ENCODE measurements at regions not wholly inside any gene's neighbourhood (a gene's known extent, or its start where the extent isn't known, plus 50 kb on each side); places are given as distances from the start of the nearest gene placed in this dataset.

DNA sequence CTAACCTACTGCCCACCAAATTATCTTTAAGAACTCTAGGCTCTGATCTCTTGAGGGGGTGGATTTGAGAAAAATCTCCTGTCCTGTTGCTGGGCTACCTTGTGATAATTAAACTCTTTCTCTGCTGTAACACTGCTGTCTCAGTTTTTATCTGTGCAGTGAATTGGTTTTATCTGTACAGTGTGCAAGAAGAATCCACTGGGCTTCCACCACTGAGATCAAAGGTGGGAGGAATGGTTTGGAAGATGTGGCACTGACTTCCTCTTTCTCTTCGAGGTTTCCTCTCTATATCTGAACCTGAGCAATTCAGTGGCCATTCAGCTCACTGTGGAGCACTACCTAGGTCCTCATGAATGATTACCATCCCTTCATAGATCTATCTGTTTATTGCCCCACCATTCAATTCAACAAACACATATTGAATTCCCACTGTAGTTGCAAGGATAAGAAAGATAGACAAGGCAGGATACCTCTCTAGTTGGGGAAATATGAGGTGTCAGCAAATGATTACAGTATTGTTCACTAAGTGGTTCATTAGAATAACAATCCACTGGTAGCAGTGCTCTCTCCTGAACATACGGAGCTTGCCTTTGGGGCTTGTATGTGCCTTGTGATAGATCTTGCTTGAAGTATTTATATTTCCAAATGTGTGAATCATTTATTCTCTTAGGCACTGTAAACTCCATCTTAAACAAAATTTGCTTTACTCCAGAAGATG lies 172.1 kb upstream of the ARG1 start:
- no peaks in the 10 kb centered on the region for H3K36me3 ChIP-seq (ENCODE audit: insufficient read depth, low read length)
- H3K9ac ChIP-seq (ENCODE audit: low read depth, low read length), result no peak overlapping the region
- WGBS, result 80% methylated on average over 2 of the region's 2 CpGs
- H3K9me3 ChIP-seq (ENCODE audit: insufficient read depth, low read depth, low read length), result peaks cover 10% of the 10 kb centered on the region
- no peak overlapping the region for H3K4me3 ChIP-seq (ENCODE audit: low read length)
- no peaks in the 10 kb centered on the region for H3K27me3 ChIP-seq (ENCODE audit: insufficient read depth, low read length)
- no peak overlapping the region; the same call in 1 of the 2 replicates for H3K27ac ChIP-seq (ENCODE audit: low read depth, low read length)
- H3K4me1 ChIP-seq (ENCODE audit: insufficient read depth, low read length), result peaks cover 14% of the 10 kb centered on the region

DNA sequence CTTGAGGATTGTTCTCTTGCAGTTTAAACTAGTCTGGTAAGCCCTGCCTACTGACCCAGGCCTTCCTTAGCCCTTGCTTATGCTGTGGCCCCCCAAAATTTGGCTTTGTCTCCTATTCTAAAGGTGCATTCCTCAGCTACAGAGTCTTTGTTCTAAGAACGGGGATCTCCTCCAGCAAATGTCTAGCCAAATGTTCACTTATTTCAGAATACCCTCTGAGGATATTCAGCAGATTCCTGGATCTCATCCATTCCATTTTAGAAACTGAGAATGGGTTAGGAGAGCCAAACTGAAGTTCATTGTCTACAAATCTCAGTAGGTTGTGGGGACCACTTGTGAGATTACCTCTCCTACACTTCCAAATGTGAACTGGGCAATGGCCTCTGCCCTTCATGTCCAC lies 164.2 kb upstream of the ARG1 start:
- Histone ChIP-seq H3K27me3 (ENCODE audit: insufficient read depth, low read length) (no peaks in the 10 kb centered on the region), H3K9me3 (ENCODE audit: insufficient read depth, low read depth, low read length) (0 out of 2 replicates have a peak, but pooled peaks cover 5% of the 10 kb centered on the region)
- 94% methylated on average over 1 of the region's 1 CpG for WGBS

DNA sequence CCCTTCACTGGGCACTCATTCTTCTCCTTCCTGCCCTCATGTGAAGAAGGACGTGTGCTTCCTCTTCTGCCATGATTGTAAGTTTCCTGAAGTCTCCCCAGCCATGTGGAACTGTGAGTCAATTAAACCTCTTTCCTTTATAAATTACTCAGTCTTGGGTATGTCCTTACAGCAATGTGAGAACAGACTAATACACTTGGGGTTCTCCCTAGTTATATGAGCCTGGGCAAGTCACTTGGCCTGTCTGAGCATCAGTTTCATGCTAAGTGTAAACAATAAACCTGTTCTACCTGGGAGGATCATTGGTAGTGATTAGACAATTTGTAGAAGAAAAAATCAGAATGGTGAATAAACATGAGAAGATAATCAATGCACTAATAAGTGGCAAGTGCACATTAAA lies 162.2 kb upstream of the ARG1 start:
- Histone ChIP-seq H3K9ac (ENCODE audit: low read depth, low read length) (no peak overlapping the region), H3K27ac (ENCODE audit: low read depth, low read length) (no peak overlapping the region), H3K9me3 (ENCODE audit: insufficient read depth, low read depth, low read length) (0 out of 2 replicates have a peak, but pooled peaks cover 5% of the 10 kb centered on the region), H3K36me3 (ENCODE audit: insufficient read depth, low read length) (no peaks in the 10 kb centered on the region), H3K4me3 (ENCODE audit: low read length) (no peak overlapping the region), H3K27me3 (ENCODE audit: insufficient read depth, low read length) (no peaks in the 10 kb centered on the region), H3K4me1 (ENCODE audit: insufficient read depth, low read length) (no peaks in the 10 kb centered on the region)
- WGBS, result 100% methylated on average over 1 of the region's 1 CpG

More for the DNA sequence above, 164.2 kb upstream of the ARG1 start:
- H3K27ac ChIP-seq (ENCODE audit: low read depth, low read length), result no peak overlapping the region
- no peak overlapping the region for H3K4me3 ChIP-seq (ENCODE audit: low read length)
- H3K36me3 ChIP-seq (ENCODE audit: insufficient read depth, low read length), result no peaks in the 10 kb centered on the region
- no peak overlapping the region for H3K9ac ChIP-seq (ENCODE audit: low read depth, low read length)
- no peaks in the 10 kb centered on the region for H3K4me1 ChIP-seq (ENCODE audit: insufficient read depth, low read length)

DNA sequence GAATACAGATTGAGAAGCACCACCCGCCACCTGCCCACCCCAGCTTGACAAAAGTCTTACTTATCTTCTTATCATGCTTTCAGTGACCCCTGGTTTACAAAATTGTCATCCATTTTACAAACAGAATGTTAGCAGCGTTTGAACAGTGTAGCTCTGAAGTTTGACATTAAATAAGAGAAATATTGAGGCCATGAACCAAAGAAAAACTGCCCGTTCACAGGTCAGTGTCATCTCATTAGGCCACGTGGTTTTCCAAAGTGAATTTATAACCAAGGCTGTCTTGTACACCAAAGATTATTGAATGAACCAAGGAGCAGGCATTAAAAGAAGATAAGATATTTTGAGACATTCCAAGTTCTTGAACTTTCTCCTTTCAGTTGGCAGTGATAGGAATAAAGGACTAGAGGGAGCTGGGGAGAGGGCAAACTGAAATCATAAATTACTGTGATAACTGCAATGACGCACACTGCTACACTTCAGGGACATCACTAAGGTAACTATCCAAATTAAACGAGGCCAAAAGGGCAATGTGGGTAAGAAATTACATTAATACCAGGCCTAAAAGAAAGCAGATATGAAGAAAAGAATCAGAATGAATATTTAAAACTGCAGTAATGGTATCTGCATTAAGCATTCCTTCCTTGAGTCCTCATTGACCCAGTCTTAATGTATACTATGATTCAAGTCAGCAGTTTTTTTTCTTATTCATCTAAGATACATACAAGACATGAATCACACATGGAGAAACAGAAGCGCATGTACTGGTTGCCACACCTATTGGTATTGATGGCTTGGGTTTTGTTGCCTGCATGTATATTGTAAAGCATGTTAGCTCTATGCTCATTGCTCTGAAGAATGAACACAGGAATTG lies 159.8 kb upstream of the ARG1 start:
- no peaks in the 10 kb centered on the region for H3K4me1 ChIP-seq (ENCODE audit: insufficient read depth, low read length)
- 95% methylated on average over 5 of the region's 7 CpGs for WGBS
- H3K36me3 ChIP-seq (ENCODE audit: insufficient read depth, low read length), result no peaks in the 10 kb centered on the region
- 0 out of 2 replicates have a peak, but pooled peaks cover 5% of the 10 kb centered on the region for H3K9me3 ChIP-seq (ENCODE audit: insufficient read depth, low read depth, low read length)
- no peaks in the 10 kb centered on the region for H3K27me3 ChIP-seq (ENCODE audit: insufficient read depth, low read length)
- no peak overlapping the region for H3K4me3 ChIP-seq (ENCODE audit: low read length)
- no peak overlapping the region for H3K27ac ChIP-seq (ENCODE audit: low read depth, low read length)
- H3K9ac ChIP-seq (ENCODE audit: low read depth, low read length), result no peak overlapping the region

DNA sequence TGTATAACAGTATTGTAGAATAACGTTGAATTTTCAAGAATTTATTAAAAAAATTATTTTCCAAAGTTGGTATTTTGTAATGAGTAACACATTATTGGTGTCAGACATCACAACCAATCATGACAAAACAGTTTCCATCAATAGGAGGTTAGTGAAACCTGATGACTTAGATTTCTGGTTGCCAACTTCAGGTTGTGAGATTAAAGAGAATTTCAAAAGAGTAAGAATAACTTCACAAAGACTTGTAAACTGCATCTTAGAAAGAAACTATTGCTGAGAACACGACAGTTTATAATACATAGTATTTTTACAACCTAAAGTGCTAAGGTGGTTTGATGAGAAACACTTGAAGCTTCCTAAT lies 159.2 kb upstream of the ARG1 start:
- Histone ChIP-seq H3K36me3 (ENCODE audit: insufficient read depth, low read length) (no peaks in the 10 kb centered on the region), H3K9me3 (ENCODE audit: insufficient read depth, low read depth, low read length) (0 out of 2 replicates have a peak, but pooled peaks cover 5% of the 10 kb centered on the region), H3K27ac (ENCODE audit: low read depth, low read length) (no peak overlapping the region), H3K4me3 (ENCODE audit: low read length) (no peak overlapping the region), H3K9ac (ENCODE audit: low read depth, low read length) (no peak overlapping the region), H3K27me3 (ENCODE audit: insufficient read depth, low read length) (no peaks in the 10 kb centered on the region), H3K4me1 (ENCODE audit: insufficient read depth, low read length) (no peaks in the 10 kb centered on the region)
- WGBS, result no CpG with 5 or more reads among the region's 2 CpGs

DNA sequence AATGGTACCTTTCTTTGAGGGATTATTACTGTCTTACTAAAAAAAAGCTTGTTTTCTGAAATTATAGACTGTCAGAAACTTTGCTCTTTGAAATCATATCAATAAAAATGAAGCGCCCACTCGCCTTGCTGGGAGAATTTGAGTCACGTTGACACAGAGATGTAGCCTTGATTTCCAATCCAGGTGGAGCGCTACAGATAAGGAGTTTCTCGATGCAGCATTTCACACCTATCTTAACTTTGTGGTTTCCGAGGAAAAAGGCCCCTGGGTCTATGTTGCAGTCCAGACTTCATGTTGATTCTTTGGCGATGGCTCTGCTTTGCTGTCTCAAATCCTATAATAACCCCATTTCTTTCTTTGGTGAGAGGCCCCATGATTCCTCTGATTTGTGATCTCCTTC lies 158.1 kb upstream of the ARG1 start:
- H3K27ac ChIP-seq (ENCODE audit: low read depth, low read length), result no peak overlapping the region
- WGBS, result 92% methylated on average over 7 of the region's 7 CpGs
- H3K9ac ChIP-seq (ENCODE audit: low read depth, low read length), result no peak overlapping the region
- H3K4me1 ChIP-seq (ENCODE audit: insufficient read depth, low read length), result no peaks in the 10 kb centered on the region
- H3K36me3 ChIP-seq (ENCODE audit: insufficient read depth, low read length), result no peaks in the 10 kb centered on the region
- 0 out of 2 replicates have a peak, but pooled peaks cover 4% of the 10 kb centered on the region for H3K9me3 ChIP-seq (ENCODE audit: insufficient read depth, low read depth, low read length)
- H3K27me3 ChIP-seq (ENCODE audit: insufficient read depth, low read length), result no peaks in the 10 kb centered on the region
- H3K4me3 ChIP-seq (ENCODE audit: low read length), result no peak overlapping the region

DNA sequence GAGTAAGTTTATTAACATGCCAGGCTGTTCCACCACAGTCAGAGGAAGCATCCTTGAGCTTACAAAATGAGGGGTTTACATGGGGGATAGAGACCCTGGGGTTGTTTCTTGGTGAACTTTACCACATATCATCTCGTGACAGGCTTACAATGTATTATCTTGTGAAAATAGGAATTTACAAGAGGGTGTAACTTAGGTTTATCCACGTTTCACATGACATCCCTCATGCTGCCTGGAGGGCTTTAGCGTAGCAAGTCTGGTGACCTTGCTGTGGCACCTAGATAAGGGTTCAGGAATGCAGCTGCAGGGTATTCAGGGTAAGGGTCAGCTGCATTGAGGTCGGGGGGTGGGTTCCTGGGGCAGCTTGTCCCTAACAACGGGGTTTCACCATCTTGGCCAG lies 154.6 kb upstream of the ARG1 start:
- no peaks in the 10 kb centered on the region for H3K9me3 ChIP-seq (ENCODE audit: insufficient read depth, low read depth, low read length)
- no peaks in the 10 kb centered on the region for H3K36me3 ChIP-seq (ENCODE audit: insufficient read depth, low read length)
- H3K27ac ChIP-seq (ENCODE audit: low read depth, low read length), result no peak overlapping the region
- H3K4me3 ChIP-seq (ENCODE audit: low read length), result no peak overlapping the region
- H3K27me3 ChIP-seq (ENCODE audit: insufficient read depth, low read length), result no peaks in the 10 kb centered on the region
- 97% methylated on average over 5 of the region's 5 CpGs for WGBS
- no peaks in the 10 kb centered on the region for H3K4me1 ChIP-seq (ENCODE audit: insufficient read depth, low read length)
- H3K9ac ChIP-seq (ENCODE audit: low read depth, low read length), result no peak overlapping the region

DNA sequence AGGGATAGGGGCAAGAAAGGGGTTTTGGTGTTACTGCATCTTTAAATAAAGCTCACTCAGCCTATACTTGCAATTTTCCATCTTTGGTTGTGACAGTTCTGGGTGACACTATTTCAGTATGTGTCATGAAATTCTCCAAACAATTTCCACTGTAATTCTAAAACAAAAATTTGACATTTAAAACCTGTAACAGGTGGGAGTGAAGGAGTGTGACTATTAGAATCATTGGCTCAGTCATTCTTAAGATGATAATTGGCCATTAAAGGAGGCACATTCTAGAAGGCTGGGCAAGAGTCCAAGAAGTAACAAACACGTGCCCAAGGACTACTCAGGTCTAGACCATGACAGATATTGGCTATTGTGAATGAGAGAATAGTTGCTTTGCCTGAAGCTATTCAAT lies 153.3 kb upstream of the ARG1 start:
- H3K9ac ChIP-seq (ENCODE audit: low read depth, low read length), result no peak overlapping the region
- H3K27me3 ChIP-seq (ENCODE audit: insufficient read depth, low read length), result no peaks in the 10 kb centered on the region
- no peaks in the 10 kb centered on the region for H3K36me3 ChIP-seq (ENCODE audit: insufficient read depth, low read length)
- no peak overlapping the region for H3K27ac ChIP-seq (ENCODE audit: low read depth, low read length)
- peaks cover 7% of the 10 kb centered on the region; the same call in 1 of the 2 replicates for H3K4me1 ChIP-seq (ENCODE audit: insufficient read depth, low read length)
- H3K9me3 ChIP-seq (ENCODE audit: insufficient read depth, low read depth, low read length), result no peaks in the 10 kb centered on the region
- 96% methylated on average over 1 of the region's 1 CpG for WGBS
- no peak overlapping the region for H3K4me3 ChIP-seq (ENCODE audit: low read length)

DNA sequence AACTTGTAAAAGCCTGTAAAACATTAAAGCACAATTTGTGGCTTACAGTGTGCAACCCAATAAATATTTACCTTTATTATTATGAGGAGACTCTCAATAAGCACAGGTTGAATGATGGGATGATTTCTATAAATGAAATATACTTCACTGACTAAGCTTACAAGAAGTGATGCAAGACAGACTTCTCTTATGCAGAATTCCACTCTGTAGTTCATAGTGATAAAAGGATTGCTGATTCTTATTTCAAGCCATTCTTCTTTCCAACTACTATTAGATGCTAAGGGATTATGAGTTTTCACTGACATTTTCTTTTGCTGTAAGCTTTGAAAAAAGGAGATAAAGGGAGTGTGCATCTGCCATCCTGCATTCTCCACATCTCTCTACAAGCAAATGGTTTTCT lies 149.0 kb upstream of the ARG1 start:
- H3K4me3 ChIP-seq (ENCODE audit: low read length), result no peak overlapping the region
- no peak overlapping the region for H3K9ac ChIP-seq (ENCODE audit: low read depth, low read length)
- no peaks in the 10 kb centered on the region for H3K27me3 ChIP-seq (ENCODE audit: insufficient read depth, low read length)
- H3K9me3 ChIP-seq (ENCODE audit: insufficient read depth, low read depth, low read length), result peaks cover 9% of the 10 kb centered on the region; the same call in 1 of the 2 replicates
- H3K27ac ChIP-seq (ENCODE audit: low read depth, low read length), result no peak overlapping the region
- peaks cover 12% of the 10 kb centered on the region; the same call in 1 of the 2 replicates for H3K4me1 ChIP-seq (ENCODE audit: insufficient read depth, low read length)
- no peaks in the 10 kb centered on the region for H3K36me3 ChIP-seq (ENCODE audit: insufficient read depth, low read length)

DNA sequence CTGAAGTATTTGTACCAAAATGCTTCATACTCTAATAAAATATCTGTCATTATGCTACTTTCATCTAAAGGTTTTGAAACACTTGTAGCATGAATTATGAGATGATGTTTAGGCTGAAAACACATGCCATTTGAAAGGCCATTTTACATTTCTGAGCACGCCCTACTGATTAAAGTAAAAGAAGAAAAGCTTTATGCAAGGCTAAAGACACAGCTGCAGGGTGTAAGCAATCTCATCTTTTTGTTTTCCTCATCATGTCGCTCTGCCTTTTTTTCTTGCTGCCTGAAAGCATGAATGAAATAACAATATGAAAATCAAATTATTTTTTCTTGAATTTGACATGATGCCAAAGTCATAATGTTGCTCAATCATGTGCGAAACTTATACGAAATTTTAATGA lies 148.6 kb upstream of the ARG1 start:
- H3K27ac ChIP-seq (ENCODE audit: low read depth, low read length), result no peak overlapping the region
- H3K36me3 ChIP-seq (ENCODE audit: insufficient read depth, low read length), result no peaks in the 10 kb centered on the region
- 85% methylated on average over 2 of the region's 4 CpGs for WGBS

DNA sequence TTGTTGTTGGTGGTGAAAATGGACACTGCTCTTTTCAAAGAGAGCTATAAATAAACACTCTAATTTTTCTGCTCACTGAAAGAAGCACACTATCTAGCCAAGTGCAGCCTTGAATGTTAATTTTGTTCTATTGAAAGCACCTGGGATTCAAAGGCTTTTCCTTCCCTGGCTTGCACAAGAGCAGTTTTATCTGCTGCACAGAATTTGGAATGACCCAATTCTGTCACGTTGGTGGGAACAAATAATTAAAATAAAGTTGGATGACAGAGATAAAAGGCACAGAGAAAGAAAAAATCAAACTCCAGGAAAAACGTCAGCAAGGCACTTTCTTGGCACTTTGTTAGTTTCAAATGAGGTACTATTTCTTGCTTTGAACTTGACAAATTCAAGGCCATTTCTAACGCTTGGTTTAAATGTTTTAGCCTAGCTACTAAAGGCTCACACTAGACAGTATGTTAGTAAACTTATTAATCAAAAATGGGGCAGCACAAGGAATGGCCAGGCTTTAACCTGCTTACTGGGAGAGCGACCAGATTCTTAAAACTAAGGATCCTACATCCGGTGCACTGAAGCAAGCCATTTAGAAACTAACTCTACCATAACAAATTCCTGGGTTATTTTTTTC lies 145.5 kb upstream of the ARG1 start:
- Histone ChIP-seq H3K9me3 (ENCODE audit: insufficient read depth, low read depth, low read length) (peaks cover 11% of the 10 kb centered on the region; the same call in 1 of the 2 replicates), H3K27me3 (ENCODE audit: insufficient read depth, low read length) (no peaks in the 10 kb centered on the region), H3K36me3 (ENCODE audit: insufficient read depth, low read length) (no peaks in the 10 kb centered on the region), H3K9ac (ENCODE audit: low read depth, low read length) (no peak overlapping the region), H3K27ac (ENCODE audit: low read depth, low read length) (no peak overlapping the region), H3K4me3 (ENCODE audit: low read length) (no peak overlapping the region), H3K4me1 (ENCODE audit: insufficient read depth, low read length) (peaks cover 12% of the 10 kb centered on the region; the same call in 1 of the 2 replicates)
- WGBS, result 86% methylated on average over 5 of the region's 5 CpGs

More for the DNA sequence above, 148.6 kb upstream of the ARG1 start:
- H3K4me1 ChIP-seq (ENCODE audit: insufficient read depth, low read length), result peaks cover 12% of the 10 kb centered on the region; the same call in 1 of the 2 replicates
- H3K27me3 ChIP-seq (ENCODE audit: insufficient read depth, low read length), result no peaks in the 10 kb centered on the region
- H3K9me3 ChIP-seq (ENCODE audit: insufficient read depth, low read depth, low read length), result peaks cover 11% of the 10 kb centered on the region; the same call in 1 of the 2 replicates
- no peak overlapping the region for H3K9ac ChIP-seq (ENCODE audit: low read depth, low read length)
- H3K4me3 ChIP-seq (ENCODE audit: low read length), result no peak overlapping the region
